ENCODE measurements at regions not wholly inside any gene's neighbourhood (a gene's known extent, or its start where the extent isn't known, plus 50 kb on each side); places are given as distances from the start of the nearest gene placed in this dataset.

DNA sequence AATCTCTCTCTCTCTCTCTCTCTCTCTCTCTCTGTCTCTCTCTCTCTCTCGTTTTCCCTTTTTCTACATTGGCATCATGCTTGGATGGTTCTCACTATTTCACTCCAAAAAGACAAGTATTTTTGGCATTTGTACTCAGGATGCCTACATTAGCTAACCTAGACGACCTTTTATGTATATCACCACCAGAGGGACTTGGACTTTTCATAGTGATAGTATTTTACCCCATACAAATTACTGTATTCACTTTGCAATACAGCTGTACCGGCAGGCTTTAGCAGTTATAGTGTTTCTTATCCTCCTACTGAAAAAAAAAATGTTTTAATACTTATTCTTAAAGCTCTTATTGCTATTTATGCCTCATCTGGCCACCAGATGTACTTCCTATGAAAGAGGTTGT, 687.2 kb upstream of the KLHL1 start:
- TF ChIP-seq, protein P1, sequence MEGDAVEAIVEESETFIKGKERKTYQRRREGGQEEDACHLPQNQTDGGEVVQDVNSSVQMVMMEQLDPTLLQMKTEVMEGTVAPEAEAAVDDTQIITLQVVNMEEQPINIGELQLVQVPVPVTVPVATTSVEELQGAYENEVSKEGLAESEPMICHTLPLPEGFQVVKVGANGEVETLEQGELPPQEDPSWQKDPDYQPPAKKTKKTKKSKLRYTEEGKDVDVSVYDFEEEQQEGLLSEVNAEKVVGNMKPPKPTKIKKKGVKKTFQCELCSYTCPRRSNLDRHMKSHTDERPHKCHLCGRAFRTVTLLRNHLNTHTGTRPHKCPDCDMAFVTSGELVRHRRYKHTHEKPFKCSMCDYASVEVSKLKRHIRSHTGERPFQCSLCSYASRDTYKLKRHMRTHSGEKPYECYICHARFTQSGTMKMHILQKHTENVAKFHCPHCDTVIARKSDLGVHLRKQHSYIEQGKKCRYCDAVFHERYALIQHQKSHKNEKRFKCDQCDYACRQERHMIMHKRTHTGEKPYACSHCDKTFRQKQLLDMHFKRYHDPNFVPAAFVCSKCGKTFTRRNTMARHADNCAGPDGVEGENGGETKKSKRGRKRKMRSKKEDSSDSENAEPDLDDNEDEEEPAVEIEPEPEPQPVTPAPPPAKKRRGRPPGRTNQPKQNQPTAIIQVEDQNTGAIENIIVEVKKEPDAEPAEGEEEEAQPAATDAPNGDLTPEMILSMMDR (IDR thresholded peaks at IDR 0.05; ENCODE audit: poor library complexity, severe bottlenecking), result no peak
- TF ChIP-seq EP300 (conservative IDR thresholded peaks at IDR 0.05; ENCODE audit: poor library complexity, severe bottlenecking) (no peak), RAD21 (conservative IDR thresholded peaks at IDR 0.05) (no peak)

Measured in neural cell (in vitro differentiated cells).